Gastrocnemius medialis (tissue), 4 donors: ENCODE measurements at regions not wholly inside any gene's neighbourhood (a gene's known extent, or its start where the extent isn't known, plus 50 kb on each side); places are given as distances from the start of the nearest gene placed in this dataset.

Experiments used
- POLR2A ChIP-seq, 2 donors: fragments of 450-650 bp; IDR thresholded peaks; one replicate each; pipeline ENCODE4 v1.6.1; 2017; ENCODE audit warnings: antibody characterized with exemption in 2 of 2, mild to moderate bottlenecking in 2 of 2, moderate library complexity in 2 of 2
- TF ChIP-seq, protein P1 (sequence below), 5 experiments: fragments of 450-650 bp in 3 of 5; fragments of 200-600 bp in 2 of 5; sonication (generic) in 2 of 5; IDR thresholded peaks in 4 of 5; conservative IDR thresholded peaks in 1 of 5; 1 replicate in 4 of 5; 2 replicates in 1 of 5; pipeline ENCODE4 v1.5.1; 2016 to 2019; ENCODE audit warnings: antibody characterized with exemption in 5 of 5, mild to moderate bottlenecking in 3 of 5, moderate library complexity in 3 of 5

DNA sequence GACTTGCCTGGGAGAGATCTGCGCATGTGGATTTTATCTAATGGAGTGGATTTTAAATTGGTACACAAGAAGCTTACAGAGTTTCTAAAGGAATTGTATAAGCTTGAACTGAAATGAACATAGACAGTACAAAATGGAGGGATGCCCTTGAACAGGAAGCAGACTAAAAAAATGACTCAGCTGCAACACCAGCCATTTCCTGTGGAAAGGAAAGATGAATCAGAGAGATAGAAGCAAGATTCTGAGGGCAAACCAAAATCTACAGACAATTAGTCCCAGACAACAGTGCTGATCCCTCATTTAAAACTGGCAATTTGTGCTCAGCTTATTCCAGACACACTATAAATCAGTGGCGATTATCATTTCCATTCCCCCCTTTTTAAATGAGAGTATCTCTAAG, 114.6 kb upstream of the TCF21 start:
- TF ChIP-seq, protein P1, sequence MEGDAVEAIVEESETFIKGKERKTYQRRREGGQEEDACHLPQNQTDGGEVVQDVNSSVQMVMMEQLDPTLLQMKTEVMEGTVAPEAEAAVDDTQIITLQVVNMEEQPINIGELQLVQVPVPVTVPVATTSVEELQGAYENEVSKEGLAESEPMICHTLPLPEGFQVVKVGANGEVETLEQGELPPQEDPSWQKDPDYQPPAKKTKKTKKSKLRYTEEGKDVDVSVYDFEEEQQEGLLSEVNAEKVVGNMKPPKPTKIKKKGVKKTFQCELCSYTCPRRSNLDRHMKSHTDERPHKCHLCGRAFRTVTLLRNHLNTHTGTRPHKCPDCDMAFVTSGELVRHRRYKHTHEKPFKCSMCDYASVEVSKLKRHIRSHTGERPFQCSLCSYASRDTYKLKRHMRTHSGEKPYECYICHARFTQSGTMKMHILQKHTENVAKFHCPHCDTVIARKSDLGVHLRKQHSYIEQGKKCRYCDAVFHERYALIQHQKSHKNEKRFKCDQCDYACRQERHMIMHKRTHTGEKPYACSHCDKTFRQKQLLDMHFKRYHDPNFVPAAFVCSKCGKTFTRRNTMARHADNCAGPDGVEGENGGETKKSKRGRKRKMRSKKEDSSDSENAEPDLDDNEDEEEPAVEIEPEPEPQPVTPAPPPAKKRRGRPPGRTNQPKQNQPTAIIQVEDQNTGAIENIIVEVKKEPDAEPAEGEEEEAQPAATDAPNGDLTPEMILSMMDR (IDR thresholded peaks at IDR 0.05 in 4 of 5, conservative IDR thresholded peaks at IDR 0.05 in 1 of 5), result no peak
- no peak for TF ChIP-seq POLR2A (IDR thresholded peaks at IDR 0.05)
